Amygdala (tissue), 56 donors: ENCODE measurements at regions not wholly inside any gene's neighbourhood (a gene's known extent, or its start where the extent isn't known, plus 50 kb on each side); places are given as distances from the start of the nearest gene placed in this dataset.
"Not testable (repeated sequence)": the region's sequence is repeated elsewhere in the genome, so short reads cannot be mapped to it uniquely, and the experiment has no call there.

ENCODE experiments used
- DNase-seq, 56 donors: peaks; one replicate each; lab custom pipeline; 2025; lab: John Stamatoyannopoulos, UW

GRCh38 chr4:73348185-73348584, 55.9 kb upstream of the ALB start:
- no peak for DNase-seq

- DNase-seq: no peak
Observed at GRCh38 chr4:73347497-73347896, 56.6 kb upstream of the ALB start.

- no peak for DNase-seq
Observed at GRCh38 chr4:73345399-73345975, 58.6 kb upstream of the ALB start.

GRCh38 chr4:73344106-73344505, 60.0 kb upstream of the ALB start:
- no peak for DNase-seq

GRCh38 chr4:73343432-73343831, 60.7 kb upstream of the ALB start:
- DNase-seq: no peak

GRCh38 chr4:73341454-73341853, 62.6 kb upstream of the ALB start:
- DNase-seq: peak in 41 of 56 donors; percentile 0 to 75 (median 13)

GRCh38 chr4:73340917-73341316, 63.2 kb upstream of the ALB start:
- no peak for DNase-seq

GRCh38 chr4:73335679-73336078, 68.4 kb upstream of the ALB start:
- no peak for DNase-seq

- not testable (repeated sequence) for DNase-seq
Observed at GRCh38 chr4:73332012-73332411, 72.1 kb upstream of the ALB start.

GRCh38 chr4:73329300-73329699, 70.7 kb upstream of the ANKRD17 start:
- no peak for DNase-seq

GRCh38 chr4:73325776-73326175, 67.2 kb upstream of the ANKRD17 start:
- DNase-seq: not testable (repeated sequence)

- DNase-seq: no peak
Observed at GRCh38 chr4:73317092-73317491, 58.5 kb upstream of the ANKRD17 start.

- no peak for DNase-seq
Observed at GRCh38 chr4:73315091-73315490, 56.5 kb upstream of the ANKRD17 start.

GRCh38 chr4:73312967-73313366, 54.4 kb upstream of the ANKRD17 start:
- DNase-seq: no peak

GRCh38 chr4:73311428-73311827, 52.8 kb upstream of the ANKRD17 start:
- no peak for DNase-seq

- DNase-seq: no peak
Observed at GRCh38 chr4:73309211-73309610, 50.6 kb upstream of the ANKRD17 start.
